ENCODE measurements at regions not wholly inside any gene's neighbourhood (a gene's known extent, or its start where the extent isn't known, plus 50 kb on each side); places are given as distances from the start of the nearest gene placed in this dataset.
A peak's percentile ranks its signal among the peaks of the same experiment; 100 is the strongest.
"Not testable (repeated sequence)": the region's sequence is repeated elsewhere in the genome, so short reads cannot be mapped to it uniquely, and the experiment has no call there.

GRCh38 chr7:142500366-142500765, 242.5 kb upstream of the PRSS58 start:
- DNase-seq (ENCODE audit: low read depth) = no peak

DNA sequence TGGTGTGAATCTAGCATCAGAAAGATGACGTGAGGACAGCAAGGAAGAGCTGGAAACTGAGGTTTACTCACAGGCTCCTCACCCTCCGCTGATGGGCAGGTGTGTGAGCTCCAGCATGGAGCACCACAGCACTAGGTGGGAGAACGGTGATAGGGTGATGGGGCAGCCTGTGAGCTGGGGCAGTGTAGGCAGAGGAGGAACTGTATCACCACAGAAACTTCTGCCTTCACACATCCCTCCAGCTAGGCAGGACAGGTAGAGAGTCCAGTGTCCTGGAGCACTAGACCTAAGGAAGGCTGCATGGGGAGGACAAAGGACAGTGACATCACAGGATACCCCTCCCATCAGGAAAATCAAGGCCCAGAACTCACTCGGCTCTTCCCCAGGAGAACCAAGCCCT, 241.8 kb upstream of the PRSS58 start:
- no peak for DNase-seq (ENCODE audit: low read depth)

DNA sequence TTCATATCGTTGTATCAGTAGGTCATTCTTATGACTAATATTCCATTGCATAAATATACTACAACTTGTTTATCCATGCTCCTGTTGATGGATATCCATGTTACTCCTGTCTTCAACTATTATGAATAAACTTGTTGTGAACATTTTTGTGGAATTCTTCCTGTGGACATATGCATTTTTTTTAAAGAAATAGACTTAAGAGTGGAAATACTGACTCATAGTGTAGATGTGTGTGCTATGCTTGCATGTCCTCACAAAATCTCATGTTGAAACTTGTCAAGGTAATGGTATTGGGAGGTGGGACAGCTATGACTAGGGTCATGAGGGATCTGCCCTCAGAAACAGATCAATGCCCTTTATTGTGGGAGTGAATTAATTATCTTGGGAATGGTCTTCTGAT, 240.5 kb upstream of the PRSS58 start:
- no peak for DNase-seq (ENCODE audit: low read depth)

DNA sequence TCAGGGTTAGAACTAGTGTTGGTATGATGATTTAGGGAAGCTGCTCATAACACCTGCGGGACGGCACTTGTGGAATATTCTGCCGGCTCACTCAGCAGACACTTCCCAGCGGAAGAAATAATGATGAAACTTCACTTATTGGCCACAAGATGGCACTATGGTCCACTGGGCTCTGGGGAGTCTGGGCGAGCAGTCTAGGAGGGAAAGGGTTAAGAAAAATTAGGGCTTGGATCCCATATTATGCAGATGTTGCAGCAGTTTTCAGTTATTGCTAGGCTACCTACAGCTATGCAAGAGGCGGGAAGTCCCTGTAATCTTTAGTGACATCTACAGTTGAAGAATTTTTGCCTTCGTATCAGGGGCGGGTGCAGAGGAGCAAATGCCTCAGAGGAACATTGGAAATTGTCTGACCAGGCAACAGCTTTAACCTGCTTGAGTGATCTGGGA, 238.7 kb upstream of the PRSS58 start:
- DNase-seq (ENCODE audit: low read depth) = no peak

DNA sequence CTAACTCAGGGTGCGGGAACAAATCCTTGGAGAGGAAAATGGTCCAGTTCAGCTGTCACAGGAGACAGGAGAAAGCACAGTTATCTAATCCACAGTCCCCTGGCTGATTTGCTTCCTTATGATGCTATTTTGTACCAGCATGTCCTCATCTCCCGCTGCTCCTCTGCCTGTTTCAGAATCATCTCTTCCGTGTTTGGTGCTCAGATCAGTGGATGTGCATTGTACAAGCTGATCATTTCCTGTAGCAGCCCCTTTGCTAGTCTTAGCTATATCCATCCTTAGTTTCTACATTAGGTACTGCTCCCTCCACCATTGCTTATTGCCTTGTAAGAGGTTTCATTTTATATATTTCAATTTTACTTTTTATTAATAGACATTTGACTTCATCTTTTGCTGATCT, 238.0 kb upstream of the PRSS58 start:
- not testable (repeated sequence) for DNase-seq (ENCODE audit: low read depth)

- not testable (repeated sequence) for DNase-seq (ENCODE audit: low read depth)
Observed at GRCh38 chr7:142495301-142495700, 237.4 kb upstream of the PRSS58 start.

- no peak for DNase-seq (ENCODE audit: low read depth)
Observed at GRCh38 chr7:142494021-142494420, 236.2 kb upstream of the PRSS58 start.

GRCh38 chr7:142488842-142489241, 231.0 kb upstream of the PRSS58 start:
- DNase-seq (ENCODE audit: low read depth) = no peak

DNA sequence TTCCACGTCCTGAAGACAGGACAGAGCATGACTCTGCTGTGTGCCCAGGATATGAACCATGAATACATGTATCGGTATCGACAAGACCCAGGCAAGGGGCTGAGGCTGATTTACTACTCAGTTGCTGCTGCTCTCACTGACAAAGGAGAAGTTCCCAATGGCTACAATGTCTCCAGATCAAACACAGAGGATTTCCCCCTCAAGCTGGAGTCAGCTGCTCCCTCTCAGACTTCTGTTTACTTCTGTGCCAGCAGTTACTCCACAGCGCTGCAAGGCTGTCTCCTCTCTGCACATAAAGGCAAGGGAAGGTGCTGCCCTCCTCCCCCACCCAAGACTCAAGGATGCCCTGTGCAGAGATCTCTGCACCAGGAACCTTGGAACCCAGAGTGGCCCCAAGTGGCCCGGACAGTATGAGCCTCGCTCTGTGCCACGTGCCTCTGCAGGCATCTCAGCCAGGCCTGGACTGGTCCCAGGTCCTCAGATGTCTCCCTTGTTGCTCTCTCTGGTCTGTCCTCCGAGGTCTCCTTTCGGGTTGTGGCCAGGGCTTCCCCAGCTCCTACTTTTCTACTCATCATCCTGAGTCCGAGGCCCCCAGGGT, 230.3 kb upstream of the PRSS58 start:
- DNase-seq (ENCODE audit: low read depth) = no peak

GRCh38 chr7:142487565-142487964, 229.7 kb upstream of the PRSS58 start:
- DNase-seq (ENCODE audit: low read depth) = not testable (repeated sequence)

DNA sequence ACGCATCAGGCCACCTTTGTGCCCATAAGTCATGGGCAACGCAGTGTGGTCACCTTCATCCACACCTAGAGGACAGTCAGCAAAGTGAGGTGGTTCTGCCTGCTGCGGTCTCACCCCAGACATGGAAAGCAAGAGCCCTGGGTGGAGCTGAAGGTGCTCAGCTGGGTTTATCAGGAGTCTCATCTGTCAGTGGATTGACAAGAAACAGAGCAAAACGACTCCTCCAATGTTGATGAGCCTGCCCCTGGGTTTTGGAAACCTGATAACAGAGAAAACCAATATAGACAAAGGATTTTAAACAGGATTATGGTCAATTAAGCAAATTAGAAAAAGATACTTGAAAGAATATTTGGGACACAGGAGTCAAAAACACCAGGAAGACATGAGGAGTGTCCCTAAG, 229.3 kb upstream of the PRSS58 start:
- DNase-seq (ENCODE audit: low read depth) = no peak

DNA sequence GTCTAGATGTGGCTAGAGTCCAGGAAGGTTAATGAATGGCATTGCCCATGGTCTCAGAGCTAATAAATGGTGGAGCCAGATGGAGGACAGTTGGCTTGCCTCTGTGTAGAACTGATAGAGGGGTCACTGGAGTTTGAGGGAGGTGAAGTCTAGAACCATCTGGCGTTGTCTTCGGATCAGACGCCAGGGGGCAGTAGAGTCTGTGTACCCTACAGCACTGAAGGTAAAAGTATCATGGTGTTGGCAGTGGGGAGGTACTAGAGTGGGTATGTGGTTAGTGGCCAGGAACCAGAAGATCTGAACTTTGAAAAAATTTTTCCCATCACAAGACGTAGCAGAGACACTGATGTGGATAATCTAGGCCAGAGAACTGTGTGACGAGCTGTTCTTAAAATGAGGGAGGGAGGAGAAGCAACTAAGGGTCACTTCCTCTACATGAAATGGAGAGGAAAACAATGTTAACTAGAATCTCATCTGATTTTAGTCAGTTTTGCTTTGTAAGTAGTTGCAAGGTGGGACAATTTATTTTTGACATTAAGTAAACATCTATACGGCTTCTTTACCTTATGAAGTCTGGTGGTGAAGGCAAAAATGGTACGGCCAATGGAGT, 227.9 kb upstream of the PRSS58 start:
- DNase-seq (ENCODE audit: low read depth) = no peak

DNA sequence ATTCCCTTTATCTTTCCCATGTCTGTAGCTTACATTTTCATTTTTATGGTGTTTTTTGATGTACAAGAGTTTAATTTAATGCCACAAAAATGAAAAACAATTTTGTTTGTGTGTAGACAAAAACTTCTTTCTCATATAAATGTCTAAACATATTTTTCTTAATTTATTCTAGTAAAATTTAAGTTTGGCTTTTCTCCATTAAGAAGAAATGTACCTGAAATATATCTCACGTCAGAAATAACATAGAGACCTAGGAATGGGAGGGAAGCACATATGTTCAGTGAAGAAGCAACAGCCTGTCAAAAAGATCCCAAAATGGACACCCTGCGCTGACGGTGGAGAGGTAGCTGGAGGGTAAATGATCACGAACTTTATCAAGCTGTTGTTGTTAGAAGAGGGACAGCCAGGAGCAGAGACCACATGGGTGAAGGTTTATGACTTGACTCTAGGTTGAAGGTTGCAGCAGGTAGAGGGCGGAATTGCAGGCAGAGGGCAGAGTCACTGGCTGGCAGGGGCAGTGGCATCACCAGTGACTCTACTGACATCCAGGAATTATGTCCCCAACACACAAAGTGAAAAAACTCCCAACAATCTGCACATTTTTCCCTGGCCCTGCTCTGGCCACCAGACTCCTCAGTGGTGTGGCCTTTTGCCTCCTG, 225.9 kb upstream of the PRSS58 start:
- no peak for DNase-seq (ENCODE audit: low read depth)

DNA sequence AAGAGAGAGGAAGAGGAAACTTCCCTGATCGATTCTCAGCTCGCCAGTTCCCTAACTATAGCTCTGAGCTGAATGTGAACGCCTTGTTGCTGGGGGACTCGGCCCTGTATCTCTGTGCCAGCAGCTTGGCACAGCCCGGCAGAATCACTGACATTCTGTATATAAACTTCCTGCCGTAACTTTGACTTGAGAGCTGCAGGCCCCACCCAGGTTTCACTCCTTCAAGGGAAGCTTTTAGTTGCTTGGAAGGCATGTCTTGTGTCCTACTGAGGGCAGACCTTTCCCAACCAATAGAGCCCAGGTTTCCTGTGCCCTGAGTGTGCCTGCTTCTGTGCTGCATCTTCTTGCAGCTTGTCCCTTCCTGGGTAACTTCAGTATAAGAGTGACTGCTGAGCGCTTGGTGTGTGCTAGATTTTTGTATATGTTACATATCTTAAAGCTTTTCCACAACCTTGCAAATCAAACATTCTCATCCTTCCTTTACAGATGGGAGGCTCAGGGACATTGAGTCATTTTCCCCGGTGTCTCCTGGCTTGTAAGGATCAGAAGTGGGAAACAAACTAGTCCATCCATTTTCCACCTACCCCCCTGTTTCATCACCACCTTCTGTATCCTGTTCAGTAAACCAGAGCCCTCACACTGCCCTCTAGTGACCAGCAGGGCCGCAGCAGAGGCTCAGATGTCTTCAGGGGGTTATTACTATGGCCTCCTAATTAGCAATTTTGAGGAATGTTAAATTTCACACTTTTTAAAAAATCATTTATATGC, 225.2 kb upstream of the PRSS58 start:
- peak; percentile 41 for DNase-seq (ENCODE audit: low read depth)

DNA sequence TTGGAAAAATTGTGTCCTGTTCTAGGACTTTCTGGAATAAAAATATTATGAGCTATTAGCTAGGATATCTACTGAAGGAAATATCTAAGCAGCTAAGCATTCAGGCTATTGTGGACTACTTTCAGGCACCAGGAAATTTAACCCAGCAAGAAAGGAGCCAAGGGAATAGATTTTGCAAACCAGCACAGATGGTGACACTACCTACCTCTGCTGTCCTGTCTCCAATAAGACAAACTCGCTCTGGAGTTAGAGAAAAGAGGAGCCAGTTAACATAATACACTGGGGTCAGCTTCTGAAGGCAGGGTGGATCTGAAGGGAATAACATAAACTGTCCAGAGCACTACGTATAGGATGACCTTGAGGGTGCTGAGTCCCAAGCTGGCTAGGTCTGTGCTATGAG, 223.7 kb upstream of the PRSS58 start:
- DNase-seq (ENCODE audit: low read depth) = no peak

- no peak for DNase-seq (ENCODE audit: low read depth)
Observed at GRCh38 chr7:142478479-142479220, 220.8 kb upstream of the PRSS58 start.

- DNase-seq (ENCODE audit: low read depth) = not testable (repeated sequence)
Observed at GRCh38 chr7:142477801-142478200, 219.9 kb upstream of the PRSS58 start.

- no peak for DNase-seq (ENCODE audit: low read depth)
Observed at GRCh38 chr7:142477079-142477651, 219.3 kb upstream of the PRSS58 start.

DNA sequence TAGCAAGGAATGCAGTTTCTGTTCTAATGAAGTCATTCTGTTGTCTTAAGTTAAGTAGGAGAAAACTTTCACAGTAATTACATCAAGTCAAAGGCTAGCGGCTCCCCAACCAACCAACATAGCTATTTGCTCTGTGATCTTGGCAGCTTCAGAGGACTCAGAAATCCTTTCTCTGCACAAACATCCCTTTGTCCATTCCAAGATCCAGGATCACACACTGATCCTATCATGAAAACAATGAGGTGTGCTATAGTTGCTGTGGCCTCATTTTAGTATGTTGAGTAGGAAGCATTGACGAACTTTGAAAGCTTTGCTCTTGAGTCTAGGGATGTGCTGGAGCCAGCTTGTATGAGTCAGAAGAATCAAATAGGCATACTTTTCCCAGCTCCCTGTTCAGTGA, 218.2 kb upstream of the PRSS58 start:
- DNase-seq (ENCODE audit: low read depth) = no peak

GRCh38 chr7:142471820-142472219, 214.0 kb upstream of the PRSS58 start:
- no peak for DNase-seq (ENCODE audit: low read depth)

DNA sequence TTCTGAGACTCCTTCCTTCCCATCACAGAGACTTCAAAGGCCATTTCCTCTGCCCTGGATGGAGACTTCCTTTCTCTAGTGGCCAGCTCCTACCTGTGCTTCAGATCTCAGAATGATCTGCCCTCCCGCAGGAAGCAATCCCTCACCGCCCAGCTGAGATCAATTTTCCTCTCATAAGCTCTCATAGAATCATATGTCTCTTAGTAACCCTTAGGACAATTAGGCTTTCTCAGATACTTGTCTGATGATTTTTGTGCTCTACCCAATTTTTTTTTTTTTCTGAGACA, 212.6 kb upstream of the PRSS58 start:
- DNase-seq (ENCODE audit: low read depth) = no peak

All from activated T-cell treated with anti-CD3 and anti-CD28 coated beads for 24 hours (primary cell).